ENCODE measurements at regions not wholly inside any gene's neighbourhood (a gene's known extent, or its start where the extent isn't known, plus 50 kb on each side); places are given as distances from the start of the nearest gene placed in this dataset.

DNA sequence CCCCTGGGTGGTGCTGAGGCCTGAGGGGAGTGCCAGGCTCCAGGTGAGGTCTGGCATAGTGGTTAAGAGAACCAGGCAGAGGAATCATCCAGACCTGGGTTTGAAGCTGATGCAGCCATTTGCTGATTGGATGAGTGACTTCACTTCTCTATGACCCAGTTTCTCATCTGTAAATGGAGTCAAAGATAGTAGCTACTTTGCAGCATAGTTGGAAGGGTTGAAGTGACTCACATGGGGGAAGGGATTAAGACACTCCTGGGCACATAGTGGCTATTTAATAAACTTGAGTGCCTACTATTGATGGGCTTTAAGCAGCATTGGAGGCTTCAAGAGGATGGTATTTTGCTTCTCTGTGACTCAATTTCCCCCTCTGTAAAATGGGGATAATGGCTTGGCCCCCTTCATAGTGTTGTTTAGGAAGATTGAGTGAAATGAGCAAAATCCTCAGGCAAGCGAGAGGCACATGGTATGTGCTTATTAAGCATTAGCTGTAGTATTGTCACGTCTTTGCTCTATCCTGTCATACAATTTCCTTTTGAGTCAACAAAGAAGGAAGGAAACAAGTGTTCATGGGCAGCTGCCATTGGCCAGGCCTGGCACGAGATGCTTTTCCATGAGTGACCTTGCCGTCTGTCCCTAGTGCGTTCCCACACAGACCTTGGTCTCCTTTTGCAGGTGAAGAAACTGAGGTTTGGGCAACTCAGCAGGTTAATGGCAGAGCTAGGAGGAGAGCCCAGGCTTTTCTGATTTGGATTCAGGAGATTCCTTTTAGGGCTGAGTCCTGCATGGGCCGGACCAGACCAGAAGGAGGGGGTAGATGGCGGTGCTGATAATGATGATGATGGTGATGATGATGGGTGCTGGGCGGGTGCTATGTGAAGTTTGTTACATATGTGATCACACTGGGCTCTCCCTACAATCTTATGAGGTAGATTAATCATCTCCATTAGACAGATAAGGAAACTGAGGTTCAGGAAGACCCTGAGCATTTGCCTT, 131.1 kb upstream of the WNT4 start:
- Histone ChIP-seq H3K27ac (ENCODE audit: low read length in 2 of 2) (no peak overlapping the region), H3K36me3 (replicated peaks in 1 of 2; ENCODE audit: control extremely low read depth in 1 of 2, control insufficient read depth in 1 of 2, extremely low read depth in 1 of 2, insufficient read depth in 2 of 2, low read length in 1 of 2) (no peaks in the 10 kb centered on the region), H3K4me1 (ENCODE audit: control insufficient read depth in 2 of 2, insufficient read depth in 2 of 2, low read length in 2 of 2) (no peaks in the 10 kb centered on the region), H3K4me2 (replicated peaks; ENCODE audit: low read depth, low read length, poor library complexity, severe bottlenecking) (no peak overlapping the region), H3K4me3 (ENCODE audit: control extremely low read depth in 1 of 5, extremely low read depth in 1 of 5, insufficient read depth in 1 of 5, low read depth in 2 of 5, low read length in 4 of 5) (no peak overlapping the region), H4K20me1 (ENCODE audit: control insufficient read depth, insufficient read depth, low read length, poor library complexity, severe bottlenecking) (no peaks in the 10 kb centered on the region), H2AFZ (ENCODE audit: insufficient read depth, low read depth, low read length, poor library complexity, severe bottlenecking) (no peak overlapping the region), H3K9me3 (ENCODE audit: control extremely low read depth in 1 of 3, control insufficient read depth in 2 of 3, insufficient read depth in 1 of 3, low read length in 2 of 3) (no peaks in the 10 kb centered on the region), H3K27me3 (replicated peaks in 1 of 4; ENCODE audit: control extremely low read depth in 1 of 4, control insufficient read depth in 3 of 4, insufficient read depth in 4 of 4, low read length in 3 of 4) (peaks cover 0 to 7% (median 0%) of the 10 kb centered on the region in 4 experiments), H3K79me2 (ENCODE audit: control insufficient read depth, insufficient read depth, low read length) (no peaks in the 10 kb centered on the region), H3K9ac (ENCODE audit: low read length) (no peak overlapping the region)
- Mint-ChIP-seq H3K27me3 (peaks cover 30% of the 10 kb centered on the region), H3K4me1 (no peaks in the 10 kb centered on the region), H3K27ac (no peak overlapping the region), H3K4me3 (no peak overlapping the region), H3K9me3 (ENCODE audit: insufficient read depth) (peaks cover under 1% of the 10 kb centered on the region)
- intact Hi-C loops (cut with micrococcal nuclease), result no loop called here
- 66% methylated on average over 5 of the region's 8 CpGs for WGBS (ENCODE audit: insufficient coverage)
- ATAC-seq (ENCODE audit: low read depth) (no peak), DNase-seq (no peak)
- TF ChIP-seq, protein P1, sequence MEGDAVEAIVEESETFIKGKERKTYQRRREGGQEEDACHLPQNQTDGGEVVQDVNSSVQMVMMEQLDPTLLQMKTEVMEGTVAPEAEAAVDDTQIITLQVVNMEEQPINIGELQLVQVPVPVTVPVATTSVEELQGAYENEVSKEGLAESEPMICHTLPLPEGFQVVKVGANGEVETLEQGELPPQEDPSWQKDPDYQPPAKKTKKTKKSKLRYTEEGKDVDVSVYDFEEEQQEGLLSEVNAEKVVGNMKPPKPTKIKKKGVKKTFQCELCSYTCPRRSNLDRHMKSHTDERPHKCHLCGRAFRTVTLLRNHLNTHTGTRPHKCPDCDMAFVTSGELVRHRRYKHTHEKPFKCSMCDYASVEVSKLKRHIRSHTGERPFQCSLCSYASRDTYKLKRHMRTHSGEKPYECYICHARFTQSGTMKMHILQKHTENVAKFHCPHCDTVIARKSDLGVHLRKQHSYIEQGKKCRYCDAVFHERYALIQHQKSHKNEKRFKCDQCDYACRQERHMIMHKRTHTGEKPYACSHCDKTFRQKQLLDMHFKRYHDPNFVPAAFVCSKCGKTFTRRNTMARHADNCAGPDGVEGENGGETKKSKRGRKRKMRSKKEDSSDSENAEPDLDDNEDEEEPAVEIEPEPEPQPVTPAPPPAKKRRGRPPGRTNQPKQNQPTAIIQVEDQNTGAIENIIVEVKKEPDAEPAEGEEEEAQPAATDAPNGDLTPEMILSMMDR (IDR thresholded peaks at IDR 0.05), result no peak
- TF ChIP-seq EZH2 (IDR thresholded peaks at IDR 0.05; ENCODE audit: borderline replicate concordance, insufficient read depth, low read depth, low read length, poor library complexity, severe bottlenecking), result no peak
- POLR2A ChIA-PET, result interaction anchor here (0.6 kb wide), 1 partner anchor 255 kb away, joined by 3 read pairs; no protein-coding TSS in a partner anchor
- CTCF ChIA-PET, result interaction anchor here (0.6 kb wide), 1 partner anchor 58 kb away, joined by 3 read pairs; no protein-coding TSS in a partner anchor

DNA sequence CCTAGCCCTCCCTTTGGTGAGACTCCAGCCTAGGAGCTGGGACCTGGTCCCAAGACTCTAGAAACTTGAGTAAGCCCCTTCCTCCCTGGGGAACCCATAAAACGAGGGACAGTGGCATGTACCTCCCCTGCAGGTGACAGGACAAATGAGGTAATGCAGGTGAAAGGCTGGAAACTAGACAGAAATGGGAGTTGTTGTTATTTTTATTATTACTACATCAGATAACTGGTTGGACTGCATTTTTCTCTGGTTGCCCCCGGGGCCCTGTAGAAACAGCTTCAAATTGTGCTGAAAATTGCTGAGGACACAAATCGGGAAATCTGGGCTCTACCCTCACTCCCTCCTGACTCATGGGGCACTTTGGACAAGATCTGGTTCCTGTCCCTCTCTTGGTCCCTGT, 132.3 kb upstream of the WNT4 start:
- H4K20me1 ChIP-seq (ENCODE audit: control insufficient read depth, insufficient read depth, low read length, poor library complexity, severe bottlenecking), result no peaks in the 10 kb centered on the region
- H3K9me3 ChIP-seq (ENCODE audit: control extremely low read depth in 1 of 3, control insufficient read depth in 2 of 3, insufficient read depth in 1 of 3, low read length in 2 of 3), result peaks cover 0 to 8% (median 3%) of the 10 kb centered on the region in 3 donors
- H3K4me1 Mint-ChIP-seq, result no peaks in the 10 kb centered on the region
- H2AFZ ChIP-seq (ENCODE audit: insufficient read depth, low read depth, low read length, poor library complexity, severe bottlenecking), result no peak overlapping the region
- POLR2A ChIA-PET, result no interaction called here
- CTCF ChIA-PET, result interaction anchor here (1.0 kb wide), 1 partner anchor 132 kb away, joined by 3 read pairs; no protein-coding TSS in a partner anchor
- H3K4me3 Mint-ChIP-seq, result no peak overlapping the region
- no peak for ATAC-seq (ENCODE audit: low read depth)
- peaks cover 3% of the 10 kb centered on the region for H3K9me3 Mint-ChIP-seq (ENCODE audit: insufficient read depth)
- H3K4me2 ChIP-seq (replicated peaks; ENCODE audit: low read depth, low read length, poor library complexity, severe bottlenecking), result no peak overlapping the region
- H3K36me3 ChIP-seq (replicated peaks in 1 of 2; ENCODE audit: control extremely low read depth in 1 of 2, control insufficient read depth in 1 of 2, extremely low read depth in 1 of 2, insufficient read depth in 2 of 2, low read length in 1 of 2), result no peaks in the 10 kb centered on the region
- H3K79me2 ChIP-seq (ENCODE audit: control insufficient read depth, insufficient read depth, low read length), result no peaks in the 10 kb centered on the region
- H3K4me1 ChIP-seq (ENCODE audit: control insufficient read depth in 2 of 2, insufficient read depth in 2 of 2, low read length in 2 of 2), result no peaks in the 10 kb centered on the region
- intact Hi-C loops (cut with micrococcal nuclease), result no loop called here
- H3K9ac ChIP-seq (ENCODE audit: low read length), result no peak overlapping the region
- no peak overlapping the region for H3K27ac ChIP-seq (ENCODE audit: low read length in 2 of 2)
- H3K27ac Mint-ChIP-seq, result no peak overlapping the region
- H3K27me3 Mint-ChIP-seq, result peaks cover 28% of the 10 kb centered on the region
- DNase-seq, result no peak
- no peak overlapping the region for H3K4me3 ChIP-seq (ENCODE audit: control extremely low read depth in 1 of 5, extremely low read depth in 1 of 5, insufficient read depth in 1 of 5, low read depth in 2 of 5, low read length in 4 of 5)
- H3K27me3 ChIP-seq (replicated peaks in 1 of 4; ENCODE audit: control extremely low read depth in 1 of 4, control insufficient read depth in 3 of 4, insufficient read depth in 4 of 4, low read length in 3 of 4), result peaks cover 0 to 7% (median 0%) of the 10 kb centered on the region in 4 experiments
- TF ChIP-seq EZH2 (IDR thresholded peaks at IDR 0.05; ENCODE audit: borderline replicate concordance, insufficient read depth, low read depth, low read length, poor library complexity, severe bottlenecking), result no peak
- TF ChIP-seq, protein P1 (IDR thresholded peaks at IDR 0.05), result no peak
- WGBS (ENCODE audit: insufficient coverage), result 94% methylated on average over 2 of the region's 3 CpGs
